ENCODE measurements at regions not wholly inside any gene's neighbourhood (a gene's known extent, or its start where the extent isn't known, plus 50 kb on each side); places are given as distances from the start of the nearest gene placed in this dataset.
A peak's percentile ranks its signal among the peaks of the same experiment; 100 is the strongest.

GRCh38 chr15:62618432-62618831 is 424.1 kb upstream of the TPM1 start:
- Histone ChIP-seq H3K4me3 (ENCODE audit: low read length) (no peak overlapping the region), H3K9me3 (ENCODE audit: control insufficient read depth, low read length) (no peaks in the 10 kb centered on the region), H3K4me1 (ENCODE audit: control insufficient read depth, insufficient read depth, low read length) (peaks cover 8% of the 10 kb centered on the region), H3K27ac (ENCODE audit: low read length) (no peak overlapping the region), H3K27me3 (ENCODE audit: control insufficient read depth, insufficient read depth) (no peaks in the 10 kb centered on the region)
- DNase-seq (no peak), ATAC-seq (no peak)
- intact Hi-C loops (cut with DNase I), result no loop called here
- WGBS, result 92% methylated on average over 2 of the region's 2 CpGs

GRCh38 chr15:62618846-62619504 is 423.6 kb upstream of the TPM1 start:
- Histone ChIP-seq H3K4me3 (ENCODE audit: low read length) (no peak overlapping the region), H3K4me1 (ENCODE audit: control insufficient read depth, insufficient read depth, low read length) (peaks cover 8% of the 10 kb centered on the region), H3K27ac (ENCODE audit: low read length) (peak overlapping the region; percentile 7), H3K9me3 (ENCODE audit: control insufficient read depth, low read length) (no peaks in the 10 kb centered on the region), H3K27me3 (ENCODE audit: control insufficient read depth, insufficient read depth) (no peaks in the 10 kb centered on the region)
- intact Hi-C loops (cut with DNase I), result no loop called here
- no peak for ATAC-seq
- no peak for DNase-seq
- 91% methylated on average over 5 of the region's 5 CpGs for WGBS

GRCh38 chr15:62619526-62619925 is 423.0 kb upstream of the TPM1 start:
- Histone ChIP-seq H3K27ac (ENCODE audit: low read length) (no peak overlapping the region), H3K4me1 (ENCODE audit: control insufficient read depth, insufficient read depth, low read length) (peaks cover 11% of the 10 kb centered on the region), H3K4me3 (ENCODE audit: low read length) (no peak overlapping the region), H3K27me3 (ENCODE audit: control insufficient read depth, insufficient read depth) (no peaks in the 10 kb centered on the region), H3K9me3 (ENCODE audit: control insufficient read depth, low read length) (no peaks in the 10 kb centered on the region)
- ATAC-seq (no peak), DNase-seq (no peak)
- intact Hi-C loops (cut with DNase I), result no loop called here
- WGBS, result 66% methylated on average over 3 of the region's 3 CpGs

GRCh38 chr15:62622775-62623174 is 419.8 kb upstream of the TPM1 start:
- Histone ChIP-seq H3K4me1 (ENCODE audit: control insufficient read depth, insufficient read depth, low read length) (peaks cover 9% of the 10 kb centered on the region), H3K9me3 (ENCODE audit: control insufficient read depth, low read length) (no peaks in the 10 kb centered on the region), H3K27ac (ENCODE audit: low read length) (no peak overlapping the region), H3K4me3 (ENCODE audit: low read length) (no peak overlapping the region), H3K27me3 (ENCODE audit: control insufficient read depth, insufficient read depth) (no peaks in the 10 kb centered on the region)
- ATAC-seq, result no peak
- 55% methylated on average over 4 of the region's 4 CpGs for WGBS
- no peak for DNase-seq
- intact Hi-C loops (cut with DNase I), result no loop called here

GRCh38 chr15:62624547-62625378 is 417.8 kb upstream of the TPM1 start:
- Histone ChIP-seq H3K4me1 (ENCODE audit: control insufficient read depth, insufficient read depth, low read length) (peaks cover 5% of the 10 kb centered on the region), H3K27ac (ENCODE audit: low read length) (peak overlapping the region; percentile 3), H3K27me3 (ENCODE audit: control insufficient read depth, insufficient read depth) (no peaks in the 10 kb centered on the region), H3K4me3 (ENCODE audit: low read length) (no peak overlapping the region), H3K9me3 (ENCODE audit: control insufficient read depth, low read length) (no peaks in the 10 kb centered on the region)
- ATAC-seq (peak; percentile 87 to 90), DNase-seq (peak in 1 of 3 donors; percentile 18)
- WGBS, result 55% methylated on average over 7 of the region's 7 CpGs
- intact Hi-C loops (cut with DNase I), result no loop called here

GRCh38 chr15:62625429-62626033 is 417.0 kb upstream of the TPM1 start:
- intact Hi-C loops (cut with DNase I), result no loop called here
- Histone ChIP-seq H3K27ac (ENCODE audit: low read length) (peak overlapping the region; percentile 31), H3K4me3 (ENCODE audit: low read length) (no peak overlapping the region), H3K9me3 (ENCODE audit: control insufficient read depth, low read length) (no peaks in the 10 kb centered on the region), H3K27me3 (ENCODE audit: control insufficient read depth, insufficient read depth) (no peaks in the 10 kb centered on the region), H3K4me1 (ENCODE audit: control insufficient read depth, insufficient read depth, low read length) (peaks cover 5% of the 10 kb centered on the region)
- WGBS, result 58% methylated on average over 9 of the region's 9 CpGs
- ATAC-seq, result peak; percentile 24 to 51
- peak in 2 of 3 donors; percentile 22 to 58 for DNase-seq

- DNase-seq (no peak), ATAC-seq (no peak)
- Histone ChIP-seq H3K4me1 (ENCODE audit: control insufficient read depth, insufficient read depth, low read length) (peaks cover 5% of the 10 kb centered on the region), H3K4me3 (ENCODE audit: low read length) (no peak overlapping the region), H3K27ac (ENCODE audit: low read length) (no peak overlapping the region), H3K27me3 (ENCODE audit: control insufficient read depth, insufficient read depth) (no peaks in the 10 kb centered on the region), H3K9me3 (ENCODE audit: control insufficient read depth, low read length) (no peaks in the 10 kb centered on the region)
- 94% methylated on average over 4 of the region's 4 CpGs for WGBS
- intact Hi-C loops (cut with DNase I), result no loop called here
These were observed 415.6 kb upstream of the TPM1 start for GRCh38 chr15:62626903-62627302.

- DNase-seq (no peak), ATAC-seq (no peak)
- no peaks in the 10 kb centered on the region for H3K4me1 ChIP-seq (ENCODE audit: control insufficient read depth, insufficient read depth, low read length)
- H3K9me3 ChIP-seq (ENCODE audit: control insufficient read depth, low read length), result no peaks in the 10 kb centered on the region
- H3K4me3 ChIP-seq (ENCODE audit: low read length), result no peak overlapping the region
- intact Hi-C loops (cut with DNase I), result no loop called here
- no peak overlapping the region for H3K27ac ChIP-seq (ENCODE audit: low read length)
- no peaks in the 10 kb centered on the region for H3K27me3 ChIP-seq (ENCODE audit: control insufficient read depth, insufficient read depth)
- 97% methylated on average over 2 of the region's 2 CpGs for WGBS
These were observed 411.3 kb upstream of the TPM1 start for GRCh38 chr15:62631076-62631724.

- no peak for ATAC-seq
- H3K27ac ChIP-seq (ENCODE audit: low read length), result no peak overlapping the region
- no peaks in the 10 kb centered on the region for H3K27me3 ChIP-seq (ENCODE audit: control insufficient read depth, insufficient read depth)
- H3K4me1 ChIP-seq (ENCODE audit: control insufficient read depth, insufficient read depth, low read length), result peaks cover 5% of the 10 kb centered on the region
- intact Hi-C loops (cut with DNase I), result no loop called here
- H3K9me3 ChIP-seq (ENCODE audit: control insufficient read depth, low read length), result no peaks in the 10 kb centered on the region
- 71% methylated on average over 9 of the region's 9 CpGs for WGBS
- H3K4me3 ChIP-seq (ENCODE audit: low read length), result no peak overlapping the region
- no peak for DNase-seq
These were observed 405.5 kb upstream of the TPM1 start for GRCh38 chr15:62636823-62637573.

- WGBS, result 77% methylated on average over 5 of the region's 5 CpGs
- H3K9me3 ChIP-seq (ENCODE audit: control insufficient read depth, low read length), result no peaks in the 10 kb centered on the region
- no peak overlapping the region for H3K27ac ChIP-seq (ENCODE audit: low read length)
- peaks cover 5% of the 10 kb centered on the region for H3K4me1 ChIP-seq (ENCODE audit: control insufficient read depth, insufficient read depth, low read length)
- intact Hi-C loops (cut with DNase I), result no loop called here
- no peaks in the 10 kb centered on the region for H3K27me3 ChIP-seq (ENCODE audit: control insufficient read depth, insufficient read depth)
- DNase-seq (no peak), ATAC-seq (no peak)
- no peak overlapping the region for H3K4me3 ChIP-seq (ENCODE audit: low read length)
These were observed 405.0 kb upstream of the TPM1 start for GRCh38 chr15:62637574-62637897.
